AG04449 (cell line): ENCODE measurements at regions not wholly inside any gene's neighbourhood (a gene's known extent, or its start where the extent isn't known, plus 50 kb on each side); places are given as distances from the start of the nearest gene placed in this dataset.

ENCODE experiments used
- CTCF ChIA-PET: fragments of 350-600 bp; formaldehyde crosslinking; extraction: SDS; loops from one replicate; lab custom pipeline; 2021; ENCODE audit warnings: antibody characterized with exemption; lab: Yijun Ruan, JAX
- POLR2A ChIA-PET: fragments of 400-600, 350-600 bp; formaldehyde crosslinking; extraction: SDS; loops from one replicate; lab custom pipeline; 2020; ENCODE audit warnings: antibody characterized with exemption, inconsistent platforms; lab: Yijun Ruan, JAX
- DNase-seq: peaks from one replicate; pipeline ENCODE4 v3.0.0-alpha.2; 2010; ENCODE audit warnings: low read depth, low spot score
- H3K4me3 ChIP-seq: 2 replicates; pipeline ENCODE4 v1.5.1; 2011; ENCODE audit warnings: low read depth, mild to moderate bottlenecking, control low read depth, low read length
- TF ChIP-seq, protein P1 (sequence below): IDR thresholded peaks from one replicate; pipeline ENCODE4 v1.5.1; 2011; ENCODE audit warnings: mild to moderate bottlenecking, moderate library complexity, low read length, control low read depth, inconsistent platforms; ENCODE audit not compliant: insufficient read depth; ENCODE audit errors: missing control alignments

GRCh38 chr3:190229632-190230424 is 92.4 kb downstream of the CLDN1 start:
- CTCF ChIA-PET: interaction anchor here (0.7 to 11.6 kb wide), 5 partner anchors 9 to 213 kb away, joined by 3 to 201 read pairs (median 20); partner anchors contain the start of gene CLDN1
- H3K4me3 ChIP-seq: no peak overlapping the region
- TF ChIP-seq, protein P1, sequence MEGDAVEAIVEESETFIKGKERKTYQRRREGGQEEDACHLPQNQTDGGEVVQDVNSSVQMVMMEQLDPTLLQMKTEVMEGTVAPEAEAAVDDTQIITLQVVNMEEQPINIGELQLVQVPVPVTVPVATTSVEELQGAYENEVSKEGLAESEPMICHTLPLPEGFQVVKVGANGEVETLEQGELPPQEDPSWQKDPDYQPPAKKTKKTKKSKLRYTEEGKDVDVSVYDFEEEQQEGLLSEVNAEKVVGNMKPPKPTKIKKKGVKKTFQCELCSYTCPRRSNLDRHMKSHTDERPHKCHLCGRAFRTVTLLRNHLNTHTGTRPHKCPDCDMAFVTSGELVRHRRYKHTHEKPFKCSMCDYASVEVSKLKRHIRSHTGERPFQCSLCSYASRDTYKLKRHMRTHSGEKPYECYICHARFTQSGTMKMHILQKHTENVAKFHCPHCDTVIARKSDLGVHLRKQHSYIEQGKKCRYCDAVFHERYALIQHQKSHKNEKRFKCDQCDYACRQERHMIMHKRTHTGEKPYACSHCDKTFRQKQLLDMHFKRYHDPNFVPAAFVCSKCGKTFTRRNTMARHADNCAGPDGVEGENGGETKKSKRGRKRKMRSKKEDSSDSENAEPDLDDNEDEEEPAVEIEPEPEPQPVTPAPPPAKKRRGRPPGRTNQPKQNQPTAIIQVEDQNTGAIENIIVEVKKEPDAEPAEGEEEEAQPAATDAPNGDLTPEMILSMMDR: no peak
- peak; percentile 64 for DNase-seq
- POLR2A ChIA-PET: no interaction called here

- no peak for DNase-seq
- POLR2A ChIA-PET: no interaction called here
- CTCF ChIA-PET: interaction anchor here (1.4 to 11.6 kb wide), 5 partner anchors 95 to 259 kb away, joined by 3 to 201 read pairs (median 52); partner anchors contain the start of gene CLDN1
- TF ChIP-seq, protein P1: no peak
- no peak overlapping the region for H3K4me3 ChIP-seq
Measured at GRCh38 chr3:190227064-190227463, 95.2 kb downstream of the CLDN1 start.

- H3K4me3 ChIP-seq: no peak overlapping the region
- POLR2A ChIA-PET: no interaction called here
- DNase-seq: no peak
- TF ChIP-seq, protein P1: peak; percentile 12
- CTCF ChIA-PET: interaction anchor here (0.6 to 11.6 kb wide), 51 partner anchors 9 to 825 kb away, joined by 3 to 201 read pairs (median 5); partner anchors contain the start of genes CLDN1, CLDN16, IL1RAP and P3H2
Measured at GRCh38 chr3:190224863-190225692, 97.2 kb downstream of the CLDN1 start.

- TF ChIP-seq, protein P1: no peak
- ChIA-PET CTCF (interaction anchor here (0.6 to 11.6 kb wide), 44 partner anchors 10 to 826 kb away, joined by 3 to 201 read pairs (median 5); partner anchors contain the start of genes CLDN1, CLDN16 and IL1RAP), POLR2A (no interaction called here)
- no peak for DNase-seq
- no peak overlapping the region for H3K4me3 ChIP-seq
Measured at GRCh38 chr3:190224456-190224855, 97.8 kb downstream of the CLDN1 start.

DNA sequence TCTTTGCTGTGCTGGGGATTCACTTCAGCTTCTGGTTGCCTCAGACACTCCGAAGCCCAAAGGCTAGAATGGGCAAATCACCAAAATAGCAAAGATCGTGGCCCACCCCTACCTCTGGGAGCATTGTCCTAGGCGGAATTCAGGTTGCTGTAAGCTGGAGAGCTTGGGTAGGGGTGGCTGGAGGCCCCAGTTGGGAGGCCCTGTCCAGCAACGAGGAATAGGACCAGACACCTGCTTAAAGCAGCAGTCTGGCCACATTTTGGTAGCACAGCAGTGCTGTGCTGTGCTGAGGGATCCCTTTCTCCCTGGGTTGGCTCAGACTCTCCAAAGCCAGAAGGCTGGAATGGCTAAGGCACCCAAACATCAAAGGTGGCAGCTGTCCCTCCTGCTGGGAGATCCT is 99.3 kb downstream of the CLDN1 start:
- CTCF ChIA-PET: interaction anchor here (0.8 to 11.6 kb wide), 17 partner anchors 8 to 476 kb away, joined by 3 to 201 read pairs (median 17); partner anchors contain the start of gene CLDN1

More for the DNA sequence above, 99.3 kb downstream of the CLDN1 start:
- POLR2A ChIA-PET: no interaction called here
- no peak overlapping the region for H3K4me3 ChIP-seq
- no peak for DNase-seq
- TF ChIP-seq, protein P1: no peak
